ENCODE measurements at regions not wholly inside any gene's neighbourhood (a gene's known extent, or its start where the extent isn't known, plus 50 kb on each side); places are given as distances from the start of the nearest gene placed in this dataset.

DNA sequence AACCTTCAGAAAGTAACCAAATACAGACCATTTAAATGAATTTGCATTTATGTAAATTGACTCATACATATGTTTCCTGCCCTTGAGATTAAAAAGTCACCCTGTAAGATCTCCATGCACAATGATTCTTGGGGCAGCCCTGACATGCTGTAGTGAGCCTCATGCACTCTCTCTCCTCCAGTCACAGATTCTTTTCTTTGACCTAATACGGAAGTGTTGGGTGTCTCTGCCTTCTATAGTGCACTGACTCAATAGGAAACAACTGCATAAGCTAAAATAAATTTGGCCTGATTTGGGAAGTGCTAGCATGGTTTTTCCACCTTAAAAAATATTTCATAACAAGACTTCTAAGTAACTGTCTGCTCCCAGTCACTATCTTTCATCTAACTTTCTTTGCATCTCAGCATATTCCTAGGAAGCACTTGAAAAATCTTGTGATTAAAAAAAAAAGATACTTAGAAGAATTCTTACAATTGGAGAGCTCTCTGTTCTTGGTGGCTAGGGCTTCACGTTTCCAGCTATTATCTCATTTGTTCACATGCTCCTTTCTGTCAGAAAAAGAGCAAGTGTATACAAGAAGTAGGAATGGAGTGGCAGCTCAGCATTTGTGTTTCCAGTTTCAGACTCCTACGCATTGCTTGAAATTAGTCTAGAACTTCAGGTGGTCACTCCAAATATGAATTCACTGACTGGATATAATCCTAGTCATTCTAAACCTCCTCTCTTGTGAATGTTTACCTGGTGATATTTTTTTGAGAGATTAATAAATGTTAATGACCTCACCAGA lies 207.9 kb upstream of the COL8A1 start:
- 92% methylated on average over 3 of the region's 3 CpGs for WGBS
- Histone ChIP-seq H3K9me3 (ENCODE audit: insufficient read depth, low read depth, low read length) (no peaks in the 10 kb centered on the region), H3K36me3 (ENCODE audit: insufficient read depth, low read length) (no peaks in the 10 kb centered on the region), H3K9ac (ENCODE audit: low read depth, low read length) (no peak overlapping the region), H3K27me3 (ENCODE audit: insufficient read depth, low read length) (no peaks in the 10 kb centered on the region), H3K4me3 (ENCODE audit: low read length) (no peak overlapping the region), H3K27ac (ENCODE audit: low read depth, low read length) (no peak overlapping the region), H3K4me1 (ENCODE audit: insufficient read depth, low read length) (0 out of 2 replicates have a peak, but pooled peaks cover 3% of the 10 kb centered on the region)

DNA sequence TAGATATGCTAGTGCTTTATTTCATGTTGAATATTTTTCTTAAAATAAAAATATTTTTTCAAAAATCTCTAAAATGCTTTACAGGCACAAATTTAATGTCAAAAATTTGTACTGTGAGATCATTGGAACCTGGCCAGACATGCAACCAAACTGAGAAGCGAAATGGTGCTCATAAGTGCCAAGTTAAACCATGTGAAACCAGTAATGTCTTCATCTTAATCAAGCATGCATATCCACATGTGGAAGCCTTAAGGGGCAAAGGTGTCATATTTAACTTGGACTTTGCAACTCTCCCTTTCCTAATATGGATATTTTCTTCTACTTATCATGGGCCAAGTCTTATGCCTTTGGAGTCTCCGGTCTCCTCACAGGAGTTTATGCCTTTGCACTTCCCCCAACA lies 208.9 kb upstream of the COL8A1 start:
- H3K27ac ChIP-seq (ENCODE audit: low read depth, low read length) = no peak overlapping the region
- 97% methylated on average over 1 of the region's 2 CpGs for WGBS
- no peak overlapping the region for H3K4me3 ChIP-seq (ENCODE audit: low read length)
- H3K27me3 ChIP-seq (ENCODE audit: insufficient read depth, low read length) = no peaks in the 10 kb centered on the region
- no peaks in the 10 kb centered on the region for H3K36me3 ChIP-seq (ENCODE audit: insufficient read depth, low read length)
- H3K9ac ChIP-seq (ENCODE audit: low read depth, low read length) = no peak overlapping the region
- H3K9me3 ChIP-seq (ENCODE audit: insufficient read depth, low read depth, low read length) = no peaks in the 10 kb centered on the region
- 0 out of 2 replicates have a peak, but pooled peaks cover 3% of the 10 kb centered on the region for H3K4me1 ChIP-seq (ENCODE audit: insufficient read depth, low read length)

DNA sequence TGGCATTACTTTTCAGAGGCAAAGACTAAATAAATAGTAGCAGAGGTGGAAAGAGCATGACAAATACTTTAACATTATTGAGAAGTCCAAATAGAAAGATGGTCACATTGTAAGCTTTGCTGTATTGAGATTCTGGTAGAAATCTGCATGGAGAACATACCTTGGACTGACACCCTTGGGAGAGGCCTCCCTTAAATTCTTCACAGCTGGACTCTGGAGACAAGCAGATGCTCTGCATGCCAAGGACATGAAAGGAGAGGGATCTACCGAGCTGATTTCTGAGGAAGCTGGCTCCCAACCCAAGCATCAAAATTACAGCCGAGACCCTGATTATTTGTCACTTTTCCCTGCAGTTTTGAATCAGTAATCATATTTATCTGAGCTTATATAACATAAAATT lies 212.5 kb upstream of the COL8A1 start:
- H3K9ac ChIP-seq (ENCODE audit: low read depth, low read length) = no peak overlapping the region
- WGBS = 69% methylated on average over 2 of the region's 2 CpGs
- no peak overlapping the region for H3K4me3 ChIP-seq (ENCODE audit: low read length)
- H3K27ac ChIP-seq (ENCODE audit: low read depth, low read length) = no peak overlapping the region
- no peaks in the 10 kb centered on the region for H3K36me3 ChIP-seq (ENCODE audit: insufficient read depth, low read length)
- H3K4me1 ChIP-seq (ENCODE audit: insufficient read depth, low read length) = 0 out of 2 replicates have a peak, but pooled peaks cover 3% of the 10 kb centered on the region
- H3K9me3 ChIP-seq (ENCODE audit: insufficient read depth, low read depth, low read length) = no peaks in the 10 kb centered on the region
- H3K27me3 ChIP-seq (ENCODE audit: insufficient read depth, low read length) = no peaks in the 10 kb centered on the region

DNA sequence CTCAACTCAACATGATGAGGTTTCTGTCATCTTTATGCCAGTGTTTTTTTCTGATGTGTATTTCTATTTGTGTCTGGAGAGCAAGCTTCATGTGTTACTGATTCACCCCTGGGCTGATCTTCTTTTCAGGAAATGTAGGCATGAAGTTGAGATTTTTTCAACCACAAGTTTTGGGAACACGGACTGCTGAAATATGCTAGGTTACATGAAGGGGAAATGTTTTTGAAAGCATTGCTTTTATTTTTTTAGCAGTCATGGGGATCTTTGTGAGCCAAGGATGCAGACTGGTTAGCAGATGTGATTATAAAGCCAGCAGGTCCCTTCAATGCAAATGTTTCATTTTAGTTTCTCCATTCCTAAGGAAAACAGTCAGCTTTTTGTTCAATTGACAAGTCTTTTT lies 219.3 kb upstream of the COL8A1 start:
- no peaks in the 10 kb centered on the region for H3K27me3 ChIP-seq (ENCODE audit: insufficient read depth, low read length)
- H3K36me3 ChIP-seq (ENCODE audit: insufficient read depth, low read length) = no peaks in the 10 kb centered on the region
- no peaks in the 10 kb centered on the region for H3K4me1 ChIP-seq (ENCODE audit: insufficient read depth, low read length)
- WGBS = 94% methylated on average over 1 of the region's 1 CpG
- H3K27ac ChIP-seq (ENCODE audit: low read depth, low read length) = no peak overlapping the region
- H3K9ac ChIP-seq (ENCODE audit: low read depth, low read length) = no peak overlapping the region
- no peaks in the 10 kb centered on the region for H3K9me3 ChIP-seq (ENCODE audit: insufficient read depth, low read depth, low read length)
- no peak overlapping the region for H3K4me3 ChIP-seq (ENCODE audit: low read length)

DNA sequence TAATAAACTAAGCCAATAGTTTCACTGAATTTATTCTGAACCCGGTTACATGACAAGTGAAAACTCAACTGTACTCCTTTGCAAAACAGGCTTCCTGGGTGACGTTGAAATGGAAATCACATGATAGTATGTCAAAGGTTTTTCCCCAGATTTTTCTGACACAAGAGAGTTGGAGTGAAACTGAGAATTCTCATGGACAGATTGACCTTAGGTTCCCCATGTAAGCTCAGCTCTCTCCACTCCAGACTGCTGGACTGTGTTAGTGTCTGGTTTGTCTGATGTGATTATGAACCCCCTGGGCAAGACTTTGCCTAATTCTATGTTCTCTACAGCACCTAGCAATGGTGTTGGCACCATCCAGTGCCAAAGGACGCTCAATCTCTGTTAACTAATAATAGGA lies 219.7 kb upstream of the COL8A1 start:
- H3K9me3 ChIP-seq (ENCODE audit: insufficient read depth, low read depth, low read length) = no peaks in the 10 kb centered on the region
- no peak overlapping the region for H3K4me3 ChIP-seq (ENCODE audit: low read length)
- H3K27me3 ChIP-seq (ENCODE audit: insufficient read depth, low read length) = no peaks in the 10 kb centered on the region
- no peak overlapping the region for H3K9ac ChIP-seq (ENCODE audit: low read depth, low read length)
- no peaks in the 10 kb centered on the region for H3K36me3 ChIP-seq (ENCODE audit: insufficient read depth, low read length)
- H3K27ac ChIP-seq (ENCODE audit: low read depth, low read length) = no peak overlapping the region
- 91% methylated on average over 3 of the region's 3 CpGs for WGBS
- H3K4me1 ChIP-seq (ENCODE audit: insufficient read depth, low read length) = peaks cover 3% of the 10 kb centered on the region; the same call in 1 of the 2 replicates

DNA sequence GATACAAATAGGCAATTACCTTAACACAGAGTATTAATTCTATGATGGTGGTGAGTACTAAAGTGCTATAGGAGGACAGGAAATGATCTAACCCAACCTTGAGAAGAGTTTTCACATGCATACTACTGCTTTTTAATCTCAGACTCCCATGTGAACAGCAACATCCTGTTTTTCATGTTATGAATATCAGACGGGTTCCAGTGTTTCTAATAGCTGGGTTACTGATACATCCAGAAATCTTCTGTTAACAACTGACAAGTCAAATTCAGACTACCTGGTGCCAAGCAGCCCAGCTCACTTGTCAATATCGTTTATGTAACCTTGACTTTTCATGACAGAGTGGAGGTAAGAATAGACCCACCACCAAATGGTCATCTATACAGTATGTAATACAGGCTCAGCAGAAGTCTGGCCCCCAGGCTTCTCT lies 220.2 kb upstream of the COL8A1 start:
- H3K9ac ChIP-seq (ENCODE audit: low read depth, low read length) = no peak overlapping the region
- H3K9me3 ChIP-seq (ENCODE audit: insufficient read depth, low read depth, low read length) = no peaks in the 10 kb centered on the region
- H3K4me3 ChIP-seq (ENCODE audit: low read length) = no peak overlapping the region
- WGBS = 97% methylated on average over 2 of the region's 2 CpGs
- H3K36me3 ChIP-seq (ENCODE audit: insufficient read depth, low read length) = no peaks in the 10 kb centered on the region
- no peak overlapping the region for H3K27ac ChIP-seq (ENCODE audit: low read depth, low read length)
- H3K27me3 ChIP-seq (ENCODE audit: insufficient read depth, low read length) = no peaks in the 10 kb centered on the region
- H3K4me1 ChIP-seq (ENCODE audit: insufficient read depth, low read length) = peaks cover 8% of the 10 kb centered on the region; the same call in 1 of the 2 replicates

DNA sequence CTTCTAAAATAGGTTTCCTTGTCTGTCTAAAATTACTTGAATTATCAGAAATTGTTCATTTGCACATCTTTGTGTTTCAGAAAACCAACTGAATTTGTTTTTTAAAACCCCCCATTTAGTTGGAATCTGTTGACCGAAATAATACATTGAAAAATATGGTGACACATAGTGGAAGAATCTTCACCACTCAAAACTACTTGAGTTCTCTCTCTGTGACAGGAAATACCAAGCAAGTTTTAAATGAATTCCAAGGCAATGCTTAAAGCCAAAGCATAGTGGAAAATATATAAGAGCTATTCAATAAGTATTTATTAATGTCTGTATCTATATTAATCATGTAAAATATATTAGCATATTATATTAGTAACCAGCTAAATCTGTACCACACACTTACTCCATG lies 224.9 kb upstream of the COL8A1 start:
- Histone ChIP-seq H3K4me3 (ENCODE audit: low read length) (no peak overlapping the region), H3K9me3 (ENCODE audit: insufficient read depth, low read depth, low read length) (no peaks in the 10 kb centered on the region), H3K9ac (ENCODE audit: low read depth, low read length) (no peak overlapping the region), H3K27me3 (ENCODE audit: insufficient read depth, low read length) (no peaks in the 10 kb centered on the region), H3K27ac (ENCODE audit: low read depth, low read length) (no peak overlapping the region), H3K4me1 (ENCODE audit: insufficient read depth, low read length) (peaks cover 9% of the 10 kb centered on the region; the same call in 1 of the 2 replicates), H3K36me3 (ENCODE audit: insufficient read depth, low read length) (no peaks in the 10 kb centered on the region)
- no CpG with 5 or more reads among the region's 1 CpG for WGBS

DNA sequence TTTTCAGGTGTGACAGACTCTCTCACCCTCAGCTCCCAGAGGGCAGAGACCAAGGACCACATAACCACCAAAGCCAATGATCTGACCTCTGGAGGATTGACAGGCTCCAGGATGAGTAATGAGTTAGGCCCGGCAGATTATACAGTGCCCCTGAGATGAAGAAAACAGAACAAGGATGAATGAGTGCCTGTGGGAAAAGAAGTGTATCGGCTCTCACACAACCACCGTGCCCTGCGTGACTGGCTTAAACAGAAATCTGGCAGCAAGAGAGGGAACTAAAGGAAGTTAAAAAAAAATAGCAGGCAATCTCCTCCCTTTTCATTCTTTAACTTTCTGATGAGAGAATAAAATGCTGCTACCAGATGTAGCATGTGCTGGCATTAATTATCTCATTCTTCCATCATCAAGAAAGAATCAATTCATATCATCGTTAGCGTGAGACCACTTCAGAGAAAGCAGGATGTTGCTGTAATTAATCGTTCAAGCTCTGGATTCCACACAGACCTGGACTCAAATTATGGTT lies 227.5 kb upstream of the COL8A1 start:
- H3K4me1 ChIP-seq (ENCODE audit: insufficient read depth, low read length) = peaks cover 9% of the 10 kb centered on the region; the same call in 1 of the 2 replicates
- H3K4me3 ChIP-seq (ENCODE audit: low read length) = no peak overlapping the region
- no peaks in the 10 kb centered on the region for H3K9me3 ChIP-seq (ENCODE audit: insufficient read depth, low read depth, low read length)
- no peak overlapping the region for H3K27ac ChIP-seq (ENCODE audit: low read depth, low read length)
- 93% methylated on average over 7 of the region's 7 CpGs for WGBS
- no peaks in the 10 kb centered on the region for H3K27me3 ChIP-seq (ENCODE audit: insufficient read depth, low read length)
- H3K9ac ChIP-seq (ENCODE audit: low read depth, low read length) = no peak overlapping the region
- no peaks in the 10 kb centered on the region for H3K36me3 ChIP-seq (ENCODE audit: insufficient read depth, low read length)

DNA sequence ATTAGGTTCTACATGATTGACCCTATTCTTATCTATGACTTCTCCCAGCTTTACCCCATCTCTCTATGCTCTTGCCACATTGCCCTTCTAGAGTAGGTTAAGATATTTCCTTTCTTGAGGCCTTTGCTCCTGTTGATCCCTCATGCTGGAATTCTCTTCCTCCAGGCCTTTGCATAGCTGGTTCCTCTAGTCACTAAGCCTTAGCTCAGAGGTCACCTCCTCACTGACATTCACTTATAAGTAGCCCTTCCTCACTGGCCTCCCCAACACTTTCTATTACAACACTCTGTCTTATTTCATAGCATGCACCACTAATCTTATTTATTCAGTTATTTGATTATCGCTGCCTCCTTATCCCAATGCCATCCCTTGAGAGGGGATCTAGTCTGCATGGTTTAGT lies 228.4 kb upstream of the COL8A1 start:
- H3K9ac ChIP-seq (ENCODE audit: low read depth, low read length) = no peak overlapping the region
- no peaks in the 10 kb centered on the region for H3K36me3 ChIP-seq (ENCODE audit: insufficient read depth, low read length)
- H3K27ac ChIP-seq (ENCODE audit: low read depth, low read length) = no peak overlapping the region
- WGBS = 94% methylated on average over 1 of the region's 1 CpG
- H3K27me3 ChIP-seq (ENCODE audit: insufficient read depth, low read length) = no peaks in the 10 kb centered on the region
- H3K4me1 ChIP-seq (ENCODE audit: insufficient read depth, low read length) = peaks cover 9% of the 10 kb centered on the region; the same call in 1 of the 2 replicates
- H3K4me3 ChIP-seq (ENCODE audit: low read length) = no peak overlapping the region
- no peaks in the 10 kb centered on the region for H3K9me3 ChIP-seq (ENCODE audit: insufficient read depth, low read depth, low read length)

DNA sequence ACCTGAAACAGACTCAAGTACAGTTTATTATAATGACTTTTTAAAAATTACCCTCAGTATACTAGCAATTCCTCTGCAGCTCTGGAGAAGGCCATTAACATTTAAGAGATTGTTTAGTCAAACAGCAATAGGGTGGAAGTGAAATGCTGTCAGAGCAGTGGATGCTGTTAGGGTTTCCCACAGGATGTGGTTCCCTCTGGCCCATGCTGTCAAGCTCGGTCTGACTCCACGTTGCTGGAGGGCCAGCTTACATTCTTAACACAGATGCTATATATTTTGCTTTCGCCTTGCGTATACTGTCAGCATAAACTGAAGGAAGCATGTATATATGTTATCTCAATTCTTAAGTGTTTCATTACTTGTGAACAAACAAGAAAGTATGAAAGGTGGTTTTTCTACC lies 231.1 kb upstream of the COL8A1 start:
- no peak overlapping the region for H3K4me3 ChIP-seq (ENCODE audit: low read length)
- no peaks in the 10 kb centered on the region for H3K4me1 ChIP-seq (ENCODE audit: insufficient read depth, low read length)
- H3K9me3 ChIP-seq (ENCODE audit: insufficient read depth, low read depth, low read length) = no peaks in the 10 kb centered on the region
- 92% methylated on average over 2 of the region's 4 CpGs for WGBS
- no peak overlapping the region for H3K9ac ChIP-seq (ENCODE audit: low read depth, low read length)
- no peaks in the 10 kb centered on the region for H3K36me3 ChIP-seq (ENCODE audit: insufficient read depth, low read length)
- no peaks in the 10 kb centered on the region for H3K27me3 ChIP-seq (ENCODE audit: insufficient read depth, low read length)
- H3K27ac ChIP-seq (ENCODE audit: low read depth, low read length) = no peak overlapping the region

DNA sequence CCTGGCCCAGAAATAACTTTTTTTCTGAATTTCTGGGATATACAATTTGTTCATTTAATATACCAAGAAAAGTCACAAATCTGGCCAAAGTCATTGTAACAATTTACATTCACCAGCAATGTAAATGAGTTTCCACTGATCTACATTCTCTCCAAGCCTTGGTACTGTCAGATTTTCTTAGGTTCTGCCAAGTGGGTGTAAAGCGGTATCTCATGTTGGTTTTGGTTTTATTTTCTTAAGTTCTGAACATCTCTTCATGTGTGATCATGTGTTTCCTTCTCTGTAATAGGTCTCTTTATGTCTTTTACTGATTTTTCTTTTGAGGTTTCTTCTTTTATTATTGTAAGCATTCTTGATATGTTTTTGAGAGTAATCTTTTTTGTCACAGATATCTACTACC lies 235.6 kb upstream of the COL8A1 start:
- Histone ChIP-seq H3K4me1 (ENCODE audit: insufficient read depth, low read length) (no peaks in the 10 kb centered on the region), H3K4me3 (ENCODE audit: low read length) (no peak overlapping the region), H3K9me3 (ENCODE audit: insufficient read depth, low read depth, low read length) (peaks cover 24% of the 10 kb centered on the region), H3K27ac (ENCODE audit: low read depth, low read length) (no peak overlapping the region), H3K36me3 (ENCODE audit: insufficient read depth, low read length) (no peaks in the 10 kb centered on the region), H3K27me3 (ENCODE audit: insufficient read depth, low read length) (no peaks in the 10 kb centered on the region), H3K9ac (ENCODE audit: low read depth, low read length) (no peak overlapping the region)
- WGBS = 100% methylated on average over 1 of the region's 1 CpG

All from HUES64 (cell line).